ENCODE measurements at regions not wholly inside any gene's neighbourhood (a gene's known extent, or its start where the extent isn't known, plus 50 kb on each side); places are given as distances from the start of the nearest gene placed in this dataset.

GRCh38 chr14:38512236-38512635, 256.3 kb upstream of the CLEC14A start:
- Histone ChIP-seq H3K27ac (ENCODE audit: low read length) (no peak overlapping the region), H3K27me3 (ENCODE audit: control insufficient read depth, insufficient read depth, low read length) (no peaks in the 10 kb centered on the region), H3K4me3 (ENCODE audit: low read depth in 2 of 2, low read length in 2 of 2) (no peak overlapping the region), H3K4me1 (ENCODE audit: control insufficient read depth, insufficient read depth, low read length) (no peaks in the 10 kb centered on the region), H3K36me3 (ENCODE audit: control insufficient read depth, insufficient read depth, low read length) (no peaks in the 10 kb centered on the region), H3K9me3 (ENCODE audit: control insufficient read depth, insufficient read depth, low read depth, low read length) (no peaks in the 10 kb centered on the region)
- BruUV-seq (replicated peaks) = no TSS peak
- TF ChIP-seq SIN3A (IDR thresholded peaks at IDR 0.05; ENCODE audit: borderline replicate concordance, insufficient read depth, low read depth, low read length) = no peak
- no peak for TF ChIP-seq CTCF (IDR thresholded peaks at IDR 0.05)
- TF ChIP-seq REST (IDR thresholded peaks at IDR 0.05; ENCODE audit: insufficient read depth in 1 of 2, low read depth in 2 of 2, low read length in 1 of 2) = no peak
- TF ChIP-seq POLR2AphosphoS5 (IDR thresholded peaks at IDR 0.05; ENCODE audit: low read depth, low read length) = no peak
- TF ChIP-seq TCF7L2 (IDR thresholded peaks at IDR 0.05; ENCODE audit: low read depth, low read length) = no peak
- intact Hi-C loops (cut with micrococcal nuclease; ENCODE audit: unreplicated experiment) = no loop called here
- DNase-seq (ENCODE audit: low read depth, low spot score) = no peak
- in situ Hi-C loops (cut with HindIII; ENCODE audit: low pct_unique_long_range_greater_than_20kb, low sequenced_read_pairs) = no loop called here
- CTCF ChIA-PET = no interaction called here
- no peak for ATAC-seq
- POLR2A ChIA-PET = no interaction called here

GRCh38 chr14:38507299-38507698, 251.4 kb upstream of the CLEC14A start:
- no peaks in the 10 kb centered on the region for H3K4me1 ChIP-seq (ENCODE audit: control insufficient read depth, insufficient read depth, low read length)
- no TSS peak for BruUV-seq (replicated peaks)
- no peak for ATAC-seq
- ChIA-PET POLR2A (no interaction called here), CTCF (no interaction called here)
- no peaks in the 10 kb centered on the region for H3K9me3 ChIP-seq (ENCODE audit: control insufficient read depth, insufficient read depth, low read depth, low read length)
- H3K27ac ChIP-seq (ENCODE audit: low read length) = no peak overlapping the region
- no peaks in the 10 kb centered on the region for H3K27me3 ChIP-seq (ENCODE audit: control insufficient read depth, insufficient read depth, low read length)
- TF ChIP-seq REST (IDR thresholded peaks at IDR 0.05; ENCODE audit: insufficient read depth in 1 of 2, low read depth in 2 of 2, low read length in 1 of 2) (no peak), SIN3A (IDR thresholded peaks at IDR 0.05; ENCODE audit: borderline replicate concordance, insufficient read depth, low read depth, low read length) (no peak)
- H3K36me3 ChIP-seq (ENCODE audit: control insufficient read depth, insufficient read depth, low read length) = no peaks in the 10 kb centered on the region
- DNase-seq (ENCODE audit: low read depth, low spot score) = no peak
- in situ Hi-C loops (cut with HindIII; ENCODE audit: low pct_unique_long_range_greater_than_20kb, low sequenced_read_pairs) = no loop called here
- intact Hi-C loops (cut with micrococcal nuclease; ENCODE audit: unreplicated experiment) = no loop called here
- H3K4me3 ChIP-seq (ENCODE audit: low read depth in 2 of 2, low read length in 2 of 2) = no peak overlapping the region

Data from Panc1 (cell line).